ENCODE measurements at regions not wholly inside any gene's neighbourhood (a gene's known extent, or its start where the extent isn't known, plus 50 kb on each side); places are given as distances from the start of the nearest gene placed in this dataset.
A peak's percentile ranks its signal among the peaks of the same experiment; 100 is the strongest.
"Not testable (repeated sequence)": the region's sequence is repeated elsewhere in the genome, so short reads cannot be mapped to it uniquely, and the experiment has no call there.

- ChIA-PET CTCF (interaction anchor here (0.7 to 6.8 kb wide), 12 partner anchors 8 to 728 kb away, joined by 3 to 80 read pairs (median 4); partner anchors contain the start of gene DAD1), POLR2A (interaction anchor here (0.7 to 3.7 kb wide), 7 partner anchors 9 to 700 kb away, joined by 3 to 21 read pairs (median 5); no protein-coding TSS in a partner anchor)
- peaks cover 4% of the 10 kb centered on the region for H3K4me1 Mint-ChIP-seq (ENCODE audit: low read depth)
- no peak for DNase-seq
- H3K36me3 Mint-ChIP-seq = peaks cover 11% of the 10 kb centered on the region
- H3K9me3 Mint-ChIP-seq = no peaks in the 10 kb centered on the region
- intact Hi-C loops (cut with micrococcal nuclease) = loop anchor here (10.0 kb wide), 2 partner anchors 644 to 994 kb away; no protein-coding TSS in a partner anchor
- no peaks in the 10 kb centered on the region for H3K27me3 Mint-ChIP-seq
- peak overlapping the region; percentile 73 for H3K27ac Mint-ChIP-seq
- peak overlapping the region; percentile 70 for H3K4me3 Mint-ChIP-seq
Observed at GRCh38 chr14:21861153-21861552, 187.5 kb upstream of the OR4E1 start.

DNA sequence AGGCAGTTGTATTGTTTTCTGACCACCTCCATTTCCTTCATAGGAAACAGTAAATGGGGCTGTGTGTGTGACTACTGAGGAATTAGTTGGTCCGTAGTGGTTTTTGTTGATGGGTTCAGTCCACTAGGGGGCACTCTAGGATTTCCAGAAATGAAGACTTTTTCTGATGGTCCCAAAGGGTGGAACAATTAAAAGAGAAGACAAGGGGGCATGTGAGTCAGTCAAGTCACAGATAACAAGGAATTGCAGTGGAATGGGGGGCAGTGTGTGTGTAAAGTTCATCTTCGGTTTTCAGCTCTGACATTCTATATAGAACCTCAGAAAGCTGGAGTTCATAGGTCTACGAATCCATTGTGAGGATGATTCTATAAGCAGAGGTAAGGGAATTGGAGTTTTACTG lies 186.6 kb upstream of the OR4E1 start:
- intact Hi-C loops (cut with micrococcal nuclease) = loop anchor here (10.0 kb wide), 2 partner anchors 645 to 995 kb away; no protein-coding TSS in a partner anchor
- POLR2A ChIA-PET = interaction anchor here (0.9 to 3.7 kb wide), 3 partner anchors 11 to 695 kb away, joined by 3 to 21 read pairs (median 4); no protein-coding TSS in a partner anchor

GRCh38 chr14:21852775-21853174 lies 179.2 kb upstream of the OR4E1 start:
- H3K9me3 Mint-ChIP-seq = no peaks in the 10 kb centered on the region
- H3K4me1 Mint-ChIP-seq (ENCODE audit: low read depth) = peaks cover 10% of the 10 kb centered on the region
- peak overlapping the region; percentile 90 for H3K27ac Mint-ChIP-seq
- no peak for DNase-seq
- H3K4me3 Mint-ChIP-seq = peak overlapping the region; percentile 68
- peaks cover 33% of the 10 kb centered on the region for H3K36me3 Mint-ChIP-seq
- ChIA-PET POLR2A (interaction anchor here (1.0 to 2.8 kb wide), 6 partner anchors 9 to 688 kb away, joined by 4 to 20 read pairs (median 4); no protein-coding TSS in a partner anchor), CTCF (interaction anchor here (0.6 to 2.5 kb wide), 25 partner anchors 8 to 1006 kb away, joined by 3 to 43 read pairs (median 5); no protein-coding TSS in a partner anchor)
- intact Hi-C loops (cut with micrococcal nuclease) = no loop called here
- peaks cover 3% of the 10 kb centered on the region for H3K27me3 Mint-ChIP-seq

More for the DNA sequence above, 186.6 kb upstream of the OR4E1 start:
- H3K27ac Mint-ChIP-seq = peak overlapping the region; percentile 73
- H3K4me1 Mint-ChIP-seq (ENCODE audit: low read depth) = peaks cover 4% of the 10 kb centered on the region
- DNase-seq = peak; percentile 40
- H3K36me3 Mint-ChIP-seq = peaks cover 16% of the 10 kb centered on the region
- no peaks in the 10 kb centered on the region for H3K9me3 Mint-ChIP-seq
- no peaks in the 10 kb centered on the region for H3K27me3 Mint-ChIP-seq
- peak overlapping the region; percentile 22 for H3K4me3 Mint-ChIP-seq
- CTCF ChIA-PET = interaction anchor here (0.6 to 6.8 kb wide), 11 partner anchors 8 to 704 kb away, joined by 3 to 80 read pairs (median 5); no protein-coding TSS in a partner anchor

- peaks cover 10% of the 10 kb centered on the region for H3K4me1 Mint-ChIP-seq (ENCODE audit: low read depth)
- ChIA-PET CTCF (interaction anchor here (0.6 to 2.5 kb wide), 43 partner anchors 7 to 1960 kb away, joined by 3 to 43 read pairs (median 4); no protein-coding TSS in a partner anchor), POLR2A (interaction anchor here (0.8 to 2.8 kb wide), 10 partner anchors 10 to 709 kb away, joined by 3 to 20 read pairs (median 4); no protein-coding TSS in a partner anchor)
- peak overlapping the region; percentile 68 for H3K4me3 Mint-ChIP-seq
- H3K27me3 Mint-ChIP-seq = peaks cover 3% of the 10 kb centered on the region
- peak overlapping the region; percentile 90 for H3K27ac Mint-ChIP-seq
- peak; percentile 83 for DNase-seq
- H3K9me3 Mint-ChIP-seq = no peaks in the 10 kb centered on the region
- intact Hi-C loops (cut with micrococcal nuclease) = no loop called here
- H3K36me3 Mint-ChIP-seq = peaks cover 33% of the 10 kb centered on the region
Observed at GRCh38 chr14:21852061-21852664, 178.5 kb upstream of the OR4E1 start.

DNA sequence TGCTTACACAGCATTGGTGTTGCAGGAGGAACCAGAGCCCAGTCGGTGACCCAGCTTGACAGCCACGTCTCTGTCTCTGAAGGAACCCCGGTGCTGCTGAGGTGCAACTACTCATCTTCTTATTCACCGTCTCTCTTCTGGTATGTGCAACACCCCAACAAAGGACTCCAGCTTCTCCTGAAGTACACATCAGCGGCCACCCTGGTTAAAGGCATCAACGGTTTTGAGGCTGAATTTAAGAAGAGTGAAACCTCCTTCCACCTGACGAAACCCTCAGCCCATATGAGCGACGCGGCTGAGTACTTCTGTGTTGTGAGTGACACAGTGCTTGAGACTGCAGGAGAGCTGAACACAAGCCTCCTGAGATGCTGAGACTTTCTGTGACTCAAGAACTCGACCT lies 173.3 kb upstream of the OR4E1 start:
- Mint-ChIP-seq H3K4me3 (peak overlapping the region; percentile 84), H3K27ac (peak overlapping the region; percentile 90), H3K27me3 (peaks cover 14% of the 10 kb centered on the region), H3K36me3 (peaks cover 21% of the 10 kb centered on the region)
- not testable (repeated sequence) for H3K4me1 Mint-ChIP-seq (ENCODE audit: low read depth); H3K9me3 Mint-ChIP-seq
- DNase-seq = peak; percentile 50
- intact Hi-C loops (cut with micrococcal nuclease) = loop anchor here (2.0 kb wide), 2 partner anchors 22 to 710 kb away; no protein-coding TSS in a partner anchor
- ChIA-PET CTCF (interaction anchor here (0.6 to 6.4 kb wide), 8 partner anchors 10 to 709 kb away, joined by 3 to 80 read pairs (median 4); no protein-coding TSS in a partner anchor), POLR2A (interaction anchor here (0.6 to 1.9 kb wide), 9 partner anchors 15 to 1135 kb away, joined by 3 to 7 read pairs (median 4); no protein-coding TSS in a partner anchor)

GRCh38 chr14:21846227-21846885 lies 172.7 kb upstream of the OR4E1 start:
- Mint-ChIP-seq H3K4me3 (peak overlapping the region; percentile 84), H3K4me1 (ENCODE audit: low read depth) (peaks cover 9% of the 10 kb centered on the region), H3K9me3 (no peaks in the 10 kb centered on the region), H3K27me3 (peaks cover 14% of the 10 kb centered on the region), H3K27ac (peak overlapping the region; percentile 90), H3K36me3 (peaks cover 21% of the 10 kb centered on the region)
- intact Hi-C loops (cut with micrococcal nuclease) = loop anchor here (2.0 kb wide), 2 partner anchors 22 to 710 kb away; no protein-coding TSS in a partner anchor
- ChIA-PET POLR2A (interaction anchor here (0.6 to 1.9 kb wide), 8 partner anchors 16 to 1135 kb away, joined by 3 to 7 read pairs (median 4); no protein-coding TSS in a partner anchor), CTCF (interaction anchor here (0.6 to 6.4 kb wide), 8 partner anchors 9 to 709 kb away, joined by 3 to 80 read pairs (median 4); no protein-coding TSS in a partner anchor)
- DNase-seq = peak; percentile 88

- intact Hi-C loops (cut with micrococcal nuclease) = no loop called here
- ChIA-PET POLR2A (interaction anchor here (0.9 kb wide), 1 partner anchor 719 kb away, joined by 3 read pairs; no protein-coding TSS in a partner anchor), CTCF (interaction anchor here (0.9 to 2.6 kb wide), 8 partner anchors 9 to 729 kb away, joined by 3 to 10 read pairs (median 6); no protein-coding TSS in a partner anchor)
- Mint-ChIP-seq H3K9me3 (no peaks in the 10 kb centered on the region), H3K27me3 (peaks cover 13% of the 10 kb centered on the region), H3K36me3 (no peaks in the 10 kb centered on the region), H3K4me3 (peak overlapping the region; percentile 53), H3K4me1 (ENCODE audit: low read depth) (peaks cover 4% of the 10 kb centered on the region), H3K27ac (peak overlapping the region; percentile 64)
- DNase-seq = no peak
Observed at GRCh38 chr14:21840765-21841164, 167.1 kb upstream of the OR4E1 start.

- peaks cover 3% of the 10 kb centered on the region for H3K9me3 Mint-ChIP-seq
- CTCF ChIA-PET = interaction anchor here (1.9 kb wide), 2 partner anchors 9 to 13 kb away, joined by 6 to 14 read pairs; no protein-coding TSS in a partner anchor
- H3K36me3 Mint-ChIP-seq = no peaks in the 10 kb centered on the region
- intact Hi-C loops (cut with micrococcal nuclease) = no loop called here
- no peak overlapping the region for H3K4me3 Mint-ChIP-seq
- POLR2A ChIA-PET = no interaction called here
- H3K4me1 Mint-ChIP-seq (ENCODE audit: low read depth) = no peaks in the 10 kb centered on the region
- H3K27me3 Mint-ChIP-seq = peaks cover 17% of the 10 kb centered on the region
- DNase-seq = no peak
- no peak overlapping the region for H3K27ac Mint-ChIP-seq
Observed at GRCh38 chr14:21833836-21834235, 160.2 kb upstream of the OR4E1 start.

- no peak overlapping the region for H3K27ac Mint-ChIP-seq
- DNase-seq = no peak
- no peaks in the 10 kb centered on the region for H3K9me3 Mint-ChIP-seq
- H3K4me3 Mint-ChIP-seq = peak overlapping the region; percentile 58
- peaks cover 4% of the 10 kb centered on the region for H3K4me1 Mint-ChIP-seq (ENCODE audit: low read depth)
- no peaks in the 10 kb centered on the region for H3K36me3 Mint-ChIP-seq
- peaks cover 23% of the 10 kb centered on the region for H3K27me3 Mint-ChIP-seq
- ChIA-PET CTCF (interaction anchor here (0.7 to 2.2 kb wide), 5 partner anchors 14 to 744 kb away, joined by 3 to 12 read pairs (median 5); no protein-coding TSS in a partner anchor), POLR2A (no interaction called here)
- intact Hi-C loops (cut with micrococcal nuclease) = loop anchor here (10.0 kb wide), 1 partner anchor 61 kb away; no protein-coding TSS in a partner anchor
Observed at GRCh38 chr14:21825845-21826244, 152.2 kb upstream of the OR4E1 start.

DNA sequence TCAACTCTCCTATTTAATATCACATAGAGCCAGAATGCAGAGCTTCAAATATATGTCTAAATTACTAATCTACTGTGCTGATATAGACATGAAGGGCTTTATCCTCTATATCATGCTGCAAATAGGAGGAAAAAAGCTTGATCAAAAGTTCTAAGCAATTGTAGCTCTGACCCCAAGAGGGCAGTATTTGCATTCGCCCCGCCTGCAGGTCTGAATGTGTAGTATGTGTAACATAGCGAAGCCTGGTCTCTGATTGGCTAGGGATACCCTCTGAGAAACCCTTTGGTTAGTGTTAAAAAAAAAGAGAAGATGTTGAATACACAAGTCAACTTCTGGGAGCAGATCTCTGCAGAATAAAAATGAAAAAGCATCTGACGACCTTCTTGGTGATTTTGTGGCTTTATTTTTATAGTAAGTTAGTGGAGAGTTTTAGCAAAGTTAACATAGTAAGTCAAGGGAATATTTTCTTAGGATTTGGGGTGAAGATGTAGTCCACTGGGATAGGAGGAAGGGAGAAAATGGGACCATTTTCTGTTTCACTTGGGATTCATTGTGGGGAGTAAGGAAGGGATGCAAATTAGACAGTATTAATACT lies 151.6 kb upstream of the OR4E1 start:
- Mint-ChIP-seq H3K36me3 (no peaks in the 10 kb centered on the region), H3K4me1 (ENCODE audit: low read depth) (peaks cover 8% of the 10 kb centered on the region), H3K27me3 (peaks cover 23% of the 10 kb centered on the region), H3K27ac (peak overlapping the region; percentile 4), H3K4me3 (peak overlapping the region; percentile 58), H3K9me3 (no peaks in the 10 kb centered on the region)
- DNase-seq = peak; percentile 64
- ChIA-PET CTCF (interaction anchor here (0.6 to 2.2 kb wide), 22 partner anchors 9 to 806 kb away, joined by 3 to 14 read pairs (median 4); no protein-coding TSS in a partner anchor), POLR2A (no interaction called here)
- intact Hi-C loops (cut with micrococcal nuclease) = loop anchor here (10.0 kb wide), 1 partner anchor 60 kb away; no protein-coding TSS in a partner anchor

GRCh38 chr14:21822109-21822508 lies 148.5 kb upstream of the OR4E1 start:
- ChIA-PET CTCF (interaction anchor here (1.0 to 1.2 kb wide), 2 partner anchors 30 to 748 kb away, joined by 3 to 4 read pairs; no protein-coding TSS in a partner anchor), POLR2A (no interaction called here)
- intact Hi-C loops (cut with micrococcal nuclease) = loop anchor here (10.0 kb wide), 1 partner anchor 57 kb away; no protein-coding TSS in a partner anchor
- peaks cover 10% of the 10 kb centered on the region for H3K4me1 Mint-ChIP-seq (ENCODE audit: low read depth)
- H3K4me3 Mint-ChIP-seq = no peak overlapping the region
- no peak overlapping the region for H3K27ac Mint-ChIP-seq
- H3K27me3 Mint-ChIP-seq = peaks cover 16% of the 10 kb centered on the region
- peaks cover 4% of the 10 kb centered on the region for H3K9me3 Mint-ChIP-seq
- no peaks in the 10 kb centered on the region for H3K36me3 Mint-ChIP-seq
- DNase-seq = no peak
